C4-2B (cell line): ENCODE measurements at regions not wholly inside any gene's neighbourhood (a gene's known extent, or its start where the extent isn't known, plus 50 kb on each side); places are given as distances from the start of the nearest gene placed in this dataset.

Experiments
- CTCF ChIP-seq: fragments of 450-650 bp; conservative IDR thresholded peaks from 2 replicates; pipeline ENCODE4 v1.5.1; 2017; ENCODE audit warnings: mild to moderate bottlenecking
- ZFX ChIP-seq: fragments of 450-650 bp; IDR thresholded peaks from 2 replicates; pipeline ENCODE4 v1.6.1; 2017

DNA sequence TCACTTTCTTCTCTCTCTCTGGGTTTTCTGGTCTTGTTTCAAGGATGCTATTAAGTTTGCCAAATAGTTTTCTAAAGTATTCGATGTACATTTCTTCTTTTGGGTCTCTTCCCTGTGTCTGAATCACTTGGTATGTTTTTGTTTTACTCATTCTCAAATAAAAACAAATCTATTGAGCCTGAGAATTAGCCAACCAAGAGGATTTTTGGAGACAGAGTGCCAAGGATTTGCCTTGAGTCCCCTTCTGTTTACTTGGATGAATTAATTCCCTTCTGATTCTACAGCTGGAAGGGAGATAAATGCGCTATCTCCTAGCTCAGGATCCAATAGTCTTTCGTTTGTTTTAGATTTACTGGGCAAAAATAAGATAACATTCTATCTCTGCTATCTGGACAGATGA lies 255.5 kb downstream of the SYT10 start:
- TF ChIP-seq CTCF (no peak), ZFX (no peak)
